ENCODE measurements at regions not wholly inside any gene's neighbourhood (a gene's known extent, or its start where the extent isn't known, plus 50 kb on each side); places are given as distances from the start of the nearest gene placed in this dataset.
"Not testable (repeated sequence)": the region's sequence is repeated elsewhere in the genome, so short reads cannot be mapped to it uniquely, and the experiment has no call there.

DNA sequence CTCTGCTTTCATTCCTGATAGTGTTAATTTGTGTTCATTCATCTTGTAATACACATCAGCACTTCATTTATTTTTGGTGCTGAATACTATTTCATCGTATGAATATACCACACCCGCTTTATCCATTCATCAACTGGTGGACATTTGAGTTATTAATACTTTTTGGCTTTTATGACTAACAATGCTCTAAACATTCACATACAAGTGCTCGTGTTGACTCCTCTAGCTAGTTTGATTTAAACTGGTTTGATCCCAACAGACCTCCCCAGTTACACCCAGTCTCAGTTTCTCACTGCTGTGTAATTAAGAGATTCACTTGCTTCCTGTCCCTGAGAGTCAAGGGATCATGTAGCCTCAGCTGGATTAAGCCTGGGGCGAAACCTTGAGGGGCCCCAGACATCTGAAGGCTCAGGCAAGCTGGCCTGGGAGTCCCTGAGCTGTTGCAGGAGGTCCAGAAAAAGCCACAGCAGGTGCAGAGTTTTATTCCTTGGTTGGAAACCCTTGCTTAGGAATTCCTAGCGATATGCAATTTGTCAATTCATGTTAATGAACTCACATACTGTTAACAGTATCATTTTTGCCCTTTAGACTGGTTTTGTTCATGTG is 52.8 kb upstream of the CLDN24 start:
- DNase-seq, result no peak

DNA sequence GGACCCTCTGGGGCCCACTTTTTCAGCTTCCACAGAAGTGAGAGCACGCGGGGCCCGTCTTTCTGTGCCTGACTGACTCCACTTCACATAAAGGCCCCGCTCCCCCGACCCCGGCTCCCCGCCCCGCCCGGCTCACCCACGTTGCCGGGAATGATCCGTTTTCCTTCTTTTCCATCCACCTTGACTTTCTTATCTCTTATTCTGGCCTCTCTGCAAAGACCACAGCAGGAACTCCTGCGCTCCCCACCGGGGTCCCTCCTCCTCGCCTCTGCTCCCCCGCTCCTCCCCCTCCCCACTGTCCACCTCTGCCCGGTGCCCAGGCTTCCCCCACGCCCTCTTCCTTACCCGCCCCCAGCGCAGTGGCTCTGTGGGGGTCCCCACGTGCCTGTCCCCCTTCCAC is 54.2 kb upstream of the CLDN24 start:
- no peak for DNase-seq

DNA sequence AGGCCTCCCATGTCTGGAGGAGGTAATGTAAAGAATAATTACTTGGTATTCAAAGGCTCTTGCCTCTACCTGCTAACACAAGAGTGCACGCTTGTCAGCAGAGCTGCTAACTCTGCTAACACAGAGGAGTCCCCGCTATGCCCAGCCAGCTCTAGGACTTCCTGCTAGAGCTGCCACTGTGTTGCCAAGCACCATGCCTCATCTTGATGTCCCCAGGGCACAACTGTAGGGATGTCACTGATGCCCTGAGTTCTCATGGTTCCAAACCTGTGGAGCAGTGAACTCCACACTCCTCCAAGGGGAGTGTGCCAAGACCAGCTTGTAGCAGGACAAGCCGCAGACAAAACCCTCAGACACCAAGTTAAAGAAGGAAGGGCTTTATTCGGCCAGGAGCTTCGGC is 55.3 kb upstream of the CLDN24 start:
- no peak for DNase-seq

DNA sequence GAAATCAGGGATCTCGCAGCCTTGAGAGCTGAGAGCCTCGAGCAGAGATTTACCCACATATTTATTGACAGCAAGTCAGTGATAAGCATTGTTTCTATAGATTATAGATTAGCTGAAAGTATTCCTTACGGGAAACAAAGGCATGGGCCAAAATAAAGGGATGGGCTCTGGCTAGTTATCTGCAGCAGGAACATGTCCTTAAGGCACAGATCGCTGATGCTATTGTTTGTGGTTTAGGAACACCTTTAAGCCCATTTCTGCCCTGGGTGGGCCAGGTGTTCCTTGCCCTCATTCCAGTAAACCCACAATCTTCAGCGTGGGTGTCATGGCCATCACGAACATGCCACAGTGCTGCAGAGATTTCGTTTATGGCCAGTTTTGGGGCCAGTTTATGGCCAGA is 56.1 kb upstream of the CLDN24 start:
- DNase-seq, result not testable (repeated sequence)

DNA sequence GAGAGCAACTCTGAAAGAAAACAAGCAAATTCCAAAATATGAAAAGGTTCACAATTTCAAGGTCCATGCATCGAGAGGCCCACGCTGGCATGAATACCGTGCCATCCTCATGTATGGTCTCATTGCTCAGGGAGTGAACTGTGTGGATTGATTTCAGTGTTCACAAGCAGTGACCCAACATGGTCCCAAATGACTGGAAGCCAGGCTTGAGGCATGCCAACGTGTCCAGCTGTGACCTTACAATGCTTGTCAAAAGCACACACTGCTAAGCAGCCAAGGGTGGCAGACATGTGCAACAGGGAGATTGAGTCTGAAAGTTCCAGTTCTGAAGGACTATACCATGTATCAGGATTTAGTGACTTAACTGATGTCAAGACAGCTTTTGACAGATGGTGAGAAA is 58.7 kb upstream of the CLDN24 start:
- DNase-seq, result no peak

DNA sequence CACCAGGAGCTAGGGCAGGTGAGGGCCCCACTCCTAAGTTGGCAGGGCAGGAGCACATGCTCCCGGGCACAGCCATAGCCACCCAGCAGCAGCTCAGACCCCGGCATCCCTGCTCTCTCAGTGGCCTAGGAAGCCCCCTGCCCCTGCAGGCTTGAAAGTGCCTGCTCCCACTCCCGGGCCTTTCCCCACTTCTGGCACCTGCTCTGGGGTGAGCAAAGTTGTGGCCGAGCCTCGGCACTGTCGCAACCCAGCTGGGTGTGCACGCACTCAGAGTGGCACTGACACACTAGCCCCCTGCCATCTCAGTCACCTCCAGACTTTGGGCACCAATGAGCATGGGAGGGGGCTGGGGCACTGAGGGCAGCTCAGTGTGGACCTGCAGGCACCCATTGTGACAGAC is 60.8 kb upstream of the CDKN2AIP start:
- no peak for DNase-seq

DNA sequence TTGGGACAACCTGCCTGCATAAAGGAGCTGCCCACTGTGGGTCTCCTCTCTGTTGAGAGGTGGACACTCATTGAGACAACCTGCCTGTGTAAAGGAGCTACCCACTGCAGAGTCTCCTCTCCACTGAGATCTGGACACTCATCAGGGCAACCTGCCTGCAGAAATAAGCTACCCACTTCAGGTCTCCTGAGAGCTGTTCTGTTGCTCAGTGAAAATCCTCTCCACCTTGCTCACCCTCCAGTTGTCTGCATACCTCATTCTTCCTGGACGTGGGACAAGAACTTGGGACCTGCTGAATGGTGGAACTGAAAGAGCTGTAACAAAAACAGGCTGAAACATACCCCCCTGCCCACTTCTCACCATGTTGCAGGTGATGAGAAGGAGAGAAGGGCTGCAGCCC is 59.9 kb upstream of the CDKN2AIP start:
- no peak for DNase-seq

DNA sequence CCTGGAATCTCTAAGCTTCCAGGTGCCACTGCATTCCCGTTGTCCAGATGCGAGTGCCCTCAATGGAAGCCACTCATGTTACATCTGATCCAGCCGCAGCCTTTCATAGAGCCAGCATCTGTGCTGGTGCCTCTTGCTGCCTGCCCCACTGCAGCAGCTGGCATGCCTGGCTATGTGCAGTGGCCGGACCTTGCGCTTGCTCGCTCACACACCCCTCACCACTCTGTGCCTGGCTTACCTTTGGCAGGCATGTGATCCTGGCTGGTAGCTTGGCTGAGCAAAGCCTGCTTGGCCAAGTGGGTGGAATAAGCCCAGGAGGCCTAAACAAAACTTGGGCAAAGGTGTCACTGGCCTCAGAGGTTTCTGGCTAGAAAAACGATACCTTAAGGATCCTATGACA is 59.5 kb upstream of the CDKN2AIP start:
- DNase-seq, result no peak

DNA sequence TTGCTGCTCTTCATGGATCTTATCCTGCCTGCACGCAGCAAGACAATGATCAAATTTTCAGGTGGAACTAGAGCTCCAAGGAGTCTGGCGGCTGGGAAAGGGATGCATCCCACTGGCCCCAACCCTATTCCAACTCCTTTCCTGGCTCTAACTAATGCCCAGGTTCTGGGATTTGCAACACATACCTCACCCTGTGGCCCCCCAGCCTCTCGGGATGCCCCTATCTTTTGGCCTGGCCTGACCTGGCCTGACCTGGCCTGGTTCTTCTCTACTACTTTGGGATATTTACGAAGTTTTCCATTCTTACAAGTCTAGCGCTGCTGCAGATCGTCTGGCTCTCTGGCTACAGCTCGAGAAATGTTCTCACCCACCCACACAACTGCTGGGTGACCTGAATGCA is 56.4 kb upstream of the CDKN2AIP start:
- DNase-seq, result no peak

DNA sequence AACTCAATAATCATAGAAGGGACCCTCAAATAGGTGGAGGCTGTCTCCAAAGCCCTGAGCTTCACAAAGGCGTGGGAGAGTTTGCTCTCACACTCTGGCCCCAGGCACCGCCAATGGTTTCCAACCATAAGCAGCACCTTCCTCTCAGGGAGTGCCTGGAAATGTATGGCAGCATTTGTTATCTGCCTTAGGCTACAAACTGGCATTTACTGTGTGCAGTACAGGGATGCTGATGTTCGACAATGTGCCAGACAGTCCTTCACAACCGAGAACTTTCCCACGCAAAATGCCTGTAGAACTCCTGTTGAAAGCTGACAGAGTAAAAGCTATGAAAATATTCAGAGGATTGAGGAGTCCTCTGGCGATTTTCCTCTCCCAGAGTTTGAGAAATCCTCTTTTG is 55.7 kb upstream of the CDKN2AIP start:
- DNase-seq, result no peak

DNA sequence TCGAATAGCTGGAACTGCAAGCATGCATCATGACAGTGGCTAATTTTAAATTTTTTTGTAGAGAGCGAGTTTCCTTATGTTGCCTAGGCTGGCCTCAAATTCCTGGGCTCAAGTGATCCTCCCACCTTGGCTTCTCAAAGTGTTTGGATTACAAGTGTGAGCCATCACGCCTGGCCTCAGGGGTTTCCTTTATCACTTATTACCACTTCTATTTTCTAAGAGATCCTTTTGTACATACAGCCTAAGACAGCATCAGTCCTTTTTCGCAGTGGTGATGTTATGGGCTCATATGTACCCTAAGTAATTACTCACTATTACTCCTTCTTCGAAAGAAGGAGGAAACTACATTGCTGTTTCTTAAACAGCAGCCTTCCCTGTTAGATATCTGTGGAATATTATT is 54.1 kb upstream of the CDKN2AIP start:
- no peak for DNase-seq

DNA sequence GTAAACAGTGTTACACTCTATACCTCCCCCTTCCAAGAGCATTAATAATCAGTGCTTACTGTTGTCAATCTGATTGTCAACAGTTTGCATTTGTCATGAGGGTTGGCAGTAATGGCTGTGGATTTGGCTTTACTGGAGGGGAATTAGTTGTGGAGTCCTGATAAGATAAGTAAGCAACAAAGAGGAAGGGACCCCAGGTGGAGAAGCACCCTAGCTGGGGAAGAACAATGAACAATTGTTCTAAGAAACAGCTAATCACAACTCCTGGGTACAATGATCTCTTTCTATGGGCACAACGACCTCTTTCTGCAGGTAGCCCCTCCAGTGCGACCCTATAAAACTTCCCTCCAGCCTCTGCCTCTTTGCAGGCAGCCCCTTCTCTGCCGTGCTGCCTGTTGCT is 53.2 kb upstream of the CDKN2AIP start:
- no peak for DNase-seq

DNA sequence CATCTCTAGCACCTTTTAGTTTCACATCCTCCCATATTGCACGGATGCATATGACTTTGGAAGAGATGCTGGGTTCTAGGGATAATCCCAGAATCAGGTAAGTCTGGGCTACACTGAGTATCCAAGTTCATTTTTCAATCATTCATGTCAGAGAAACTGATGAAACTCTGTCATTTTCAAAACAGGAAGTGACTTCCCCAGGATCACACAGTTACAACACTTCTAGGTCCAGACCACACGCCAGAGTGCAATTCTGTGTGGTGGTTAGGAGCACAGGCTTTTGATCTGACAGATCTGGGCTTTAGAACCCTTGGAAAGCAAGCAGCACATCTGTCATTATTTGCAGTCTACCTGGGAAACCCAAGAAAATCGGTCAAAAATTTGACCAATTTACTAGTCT is 52.1 kb upstream of the CDKN2AIP start:
- peak in 1 of 6 experiments; percentile 6 for DNase-seq

DNA sequence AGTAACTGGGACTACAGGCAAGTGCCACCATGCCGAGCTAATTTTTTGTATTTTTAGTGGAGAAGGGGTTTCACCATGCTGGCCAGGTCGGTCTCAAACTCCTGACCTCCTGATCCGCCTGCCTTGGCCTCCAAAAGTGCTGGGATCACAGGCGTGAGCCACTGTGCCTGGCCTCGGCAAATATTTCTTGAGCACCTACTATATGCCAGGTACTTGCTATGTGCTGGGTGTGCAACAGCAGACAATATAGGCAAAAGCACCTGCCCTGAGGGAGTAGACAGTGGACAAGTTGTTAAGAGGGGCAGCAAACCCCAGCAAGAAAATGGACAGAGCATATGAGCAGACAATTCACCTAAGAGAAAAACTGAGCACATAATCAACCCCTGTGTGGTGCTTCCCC is 51.0 kb upstream of the CDKN2AIP start:
- DNase-seq, result no peak

DNA sequence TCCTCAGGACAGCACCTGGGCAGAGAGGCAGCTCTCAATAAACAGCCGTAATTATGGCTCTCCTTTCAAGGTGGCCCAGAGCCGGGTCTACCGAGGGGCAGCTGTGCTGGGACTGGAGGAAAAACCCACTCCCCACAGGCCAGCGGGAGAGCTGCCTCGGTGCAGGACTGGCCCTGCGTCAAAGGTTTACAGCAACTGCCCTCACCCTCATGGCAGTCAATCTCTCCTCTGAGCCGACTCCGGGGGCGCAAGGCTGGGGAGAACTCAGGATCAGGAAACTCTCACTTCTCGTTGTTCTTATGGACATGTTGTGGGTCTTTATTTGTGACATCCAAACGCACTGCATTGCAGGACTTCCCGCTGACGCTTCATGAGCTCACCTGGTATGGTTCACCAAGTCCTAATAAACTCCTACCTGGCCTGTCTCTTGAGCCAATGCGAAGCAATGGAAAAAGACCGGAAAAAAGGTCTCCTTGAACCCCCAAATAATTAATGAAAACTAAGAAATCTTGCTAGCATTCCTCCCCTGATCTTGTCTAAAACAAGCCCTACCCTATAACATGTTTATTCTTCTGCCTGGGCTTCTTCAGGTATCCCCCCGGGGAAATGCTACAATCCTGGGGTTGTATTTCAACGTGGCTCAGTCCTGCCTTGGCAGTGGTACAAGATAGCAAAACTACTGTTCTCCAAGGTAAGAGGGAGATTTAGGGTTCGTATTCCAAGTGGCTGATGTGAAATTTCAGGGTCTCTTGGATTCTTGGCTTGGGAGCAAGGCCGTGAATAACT is 50.1 kb upstream of the CDKN2AIP start:
- no peak for DNase-seq

Data from stimulated activated naive CD4-positive, alpha-beta T cell (primary cell).